SU-DHL-6 (cell line): ENCODE measurements at regions not wholly inside any gene's neighbourhood (a gene's known extent, or its start where the extent isn't known, plus 50 kb on each side); places are given as distances from the start of the nearest gene placed in this dataset.
A peak's percentile ranks its signal among the peaks of the same experiment; 100 is the strongest.

Experiments
- H2AFZ ChIP-seq: fragments of 200-600 bp; sonication (generic); 2 replicates; pipeline ENCODE4 v1.6.1; 2014; ENCODE audit warnings: low read depth, mild to moderate bottlenecking, moderate library complexity, mixed read lengths, antibody characterized with exemption, low read length; ENCODE audit not compliant: severe bottlenecking
- H3F3A ChIP-seq: fragments of 200-600 bp; shearing (Covaris generic); 2 replicates; pipeline ENCODE4 v1.6.0; 2016; ENCODE audit warnings: antibody characterized with exemption, mild to moderate bottlenecking; ENCODE audit not compliant: insufficient read depth
- H3K27ac ChIP-seq: fragments of 200-600 bp; sonication (generic); 2 replicates; pipeline ENCODE4 v1.5.1; 2016; ENCODE audit warnings: low read depth, mild to moderate bottlenecking, low read length, moderate library complexity, mixed read lengths
- H3K27me3 ChIP-seq: fragments of 200-600 bp; sonication (generic), shearing (Covaris generic); 2 replicates; pipeline ENCODE4 v1.6.0; 2014; ENCODE audit warnings: mild to moderate bottlenecking, low read length
- H3K36me3 ChIP-seq: fragments of 200-600 bp; sonication (generic); 2 replicates; pipeline ENCODE4 v1.6.1; 2014; ENCODE audit warnings: mild to moderate bottlenecking, low read length, mixed read lengths
- H3K4me2 ChIP-seq: fragments of 300-600, 200-600 bp; shearing (Covaris generic), sonication (generic); 2 replicates; pipeline ENCODE4 v1.6.0; 2014; ENCODE audit warnings: low read length, low read depth, mild to moderate bottlenecking; ENCODE audit not compliant: poor library complexity, severe bottlenecking
- H3K4me3 ChIP-seq: fragments of 200-600 bp; sonication (generic); 2 replicates; pipeline ENCODE4 v1.5.1; 2014; ENCODE audit warnings: antibody characterized with exemption, low read length, mild to moderate bottlenecking, mixed read lengths; ENCODE audit not compliant: insufficient read depth, poor library complexity, severe bottlenecking
- H3K79me2 ChIP-seq: fragments of 200-600 bp; sonication (generic); 2 replicates; pipeline ENCODE4 v1.6.1; 2014; ENCODE audit warnings: mild to moderate bottlenecking, low read length, moderate library complexity; ENCODE audit not compliant: insufficient read depth
- H3K9ac ChIP-seq: fragments of 200-600 bp; sonication (generic); 2 replicates; pipeline ENCODE4 v1.7.0; 2014; ENCODE audit warnings: mild to moderate bottlenecking, low read length
- H3K9me2 ChIP-seq: fragments of 200-600 bp; sonication (generic); replicated peaks from 2 replicates; pipeline ENCODE4 v1.6.1; 2014; ENCODE audit warnings: low read length; ENCODE audit not compliant: insufficient read depth
- H3K9me3 ChIP-seq: fragments of 200-600 bp; sonication (generic); 2 replicates; pipeline ENCODE4 v1.6.1; 2014; ENCODE audit warnings: low read length, mixed read lengths; ENCODE audit not compliant: insufficient read depth
- H4K20me1 ChIP-seq: fragments of 200-600 bp; sonication (generic); 2 replicates; pipeline ENCODE4 v1.6.1; 2014; ENCODE audit warnings: low read depth, mild to moderate bottlenecking, antibody characterized with exemption, low read length, moderate library complexity, mixed read lengths
- EZH2phosphoT487 ChIP-seq: fragments of 200-600 bp; sonication (generic), shearing (Covaris generic); conservative IDR thresholded peaks from 2 replicates; pipeline ENCODE4 v1.6.1; 2018; ENCODE audit warnings: mild to moderate bottlenecking, antibody characterized with exemption, low read length, moderate library complexity, mixed read lengths
- TF ChIP-seq, protein P1 (sequence below): fragments of 200-600 bp; sonication (generic); IDR thresholded peaks from one replicate; pipeline ENCODE4 v1.5.1; 2017; ENCODE audit warnings: antibody characterized with exemption, mild to moderate bottlenecking, low read length, moderate library complexity; ENCODE audit not compliant: insufficient read depth, poor library complexity, severe bottlenecking

DNA sequence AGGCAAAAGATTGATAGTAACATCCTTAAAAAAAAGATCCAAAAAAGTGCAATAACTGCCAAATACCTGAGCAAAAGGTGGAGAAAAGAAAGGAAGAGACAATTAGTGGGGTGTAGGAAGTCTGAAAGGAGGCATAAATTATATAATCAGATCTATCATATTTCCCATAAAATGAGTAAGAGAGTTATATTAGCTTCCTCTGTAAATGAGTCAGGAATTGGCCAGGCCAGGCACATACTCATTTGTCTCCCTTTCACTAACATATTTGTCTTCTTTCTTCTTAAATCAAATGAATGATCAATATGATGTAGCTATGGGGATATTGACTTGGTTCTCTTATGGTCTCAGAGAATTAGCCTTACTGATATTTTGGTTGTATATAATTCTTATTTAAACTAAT is 292.3 kb upstream of the CADM2 start:
- H3K9me3 ChIP-seq = no peaks in the 10 kb centered on the region
- TF ChIP-seq, protein P1, sequence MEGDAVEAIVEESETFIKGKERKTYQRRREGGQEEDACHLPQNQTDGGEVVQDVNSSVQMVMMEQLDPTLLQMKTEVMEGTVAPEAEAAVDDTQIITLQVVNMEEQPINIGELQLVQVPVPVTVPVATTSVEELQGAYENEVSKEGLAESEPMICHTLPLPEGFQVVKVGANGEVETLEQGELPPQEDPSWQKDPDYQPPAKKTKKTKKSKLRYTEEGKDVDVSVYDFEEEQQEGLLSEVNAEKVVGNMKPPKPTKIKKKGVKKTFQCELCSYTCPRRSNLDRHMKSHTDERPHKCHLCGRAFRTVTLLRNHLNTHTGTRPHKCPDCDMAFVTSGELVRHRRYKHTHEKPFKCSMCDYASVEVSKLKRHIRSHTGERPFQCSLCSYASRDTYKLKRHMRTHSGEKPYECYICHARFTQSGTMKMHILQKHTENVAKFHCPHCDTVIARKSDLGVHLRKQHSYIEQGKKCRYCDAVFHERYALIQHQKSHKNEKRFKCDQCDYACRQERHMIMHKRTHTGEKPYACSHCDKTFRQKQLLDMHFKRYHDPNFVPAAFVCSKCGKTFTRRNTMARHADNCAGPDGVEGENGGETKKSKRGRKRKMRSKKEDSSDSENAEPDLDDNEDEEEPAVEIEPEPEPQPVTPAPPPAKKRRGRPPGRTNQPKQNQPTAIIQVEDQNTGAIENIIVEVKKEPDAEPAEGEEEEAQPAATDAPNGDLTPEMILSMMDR = no peak
- TF ChIP-seq EZH2phosphoT487 = no peak
- H2AFZ ChIP-seq = no peak overlapping the region
- H3K27ac ChIP-seq = no peak overlapping the region
- no peaks in the 10 kb centered on the region for H3K27me3 ChIP-seq
- H3K4me2 ChIP-seq = no peak overlapping the region
- H3K79me2 ChIP-seq = no peaks in the 10 kb centered on the region
- H4K20me1 ChIP-seq = no peaks in the 10 kb centered on the region
- H3K36me3 ChIP-seq = no peaks in the 10 kb centered on the region
- H3K9me2 ChIP-seq = no peaks in the 10 kb centered on the region
- H3K4me3 ChIP-seq = no peak overlapping the region
- no peak overlapping the region for H3K9ac ChIP-seq
- H3F3A ChIP-seq = no peaks in the 10 kb centered on the region

- Histone ChIP-seq H3K9me3 (no peaks in the 10 kb centered on the region), H3K9me2 (no peaks in the 10 kb centered on the region), H2AFZ (no peak overlapping the region), H4K20me1 (no peaks in the 10 kb centered on the region), H3F3A (no peaks in the 10 kb centered on the region), H3K9ac (no peak overlapping the region), H3K4me2 (no peak overlapping the region), H3K27ac (no peak overlapping the region), H3K27me3 (no peaks in the 10 kb centered on the region), H3K79me2 (no peaks in the 10 kb centered on the region), H3K36me3 (no peaks in the 10 kb centered on the region), H3K4me3 (no peak overlapping the region)
- no peak for TF ChIP-seq EZH2phosphoT487
Measured at GRCh38 chr3:84679211-84679610, 279.6 kb upstream of the CADM2 start.

DNA sequence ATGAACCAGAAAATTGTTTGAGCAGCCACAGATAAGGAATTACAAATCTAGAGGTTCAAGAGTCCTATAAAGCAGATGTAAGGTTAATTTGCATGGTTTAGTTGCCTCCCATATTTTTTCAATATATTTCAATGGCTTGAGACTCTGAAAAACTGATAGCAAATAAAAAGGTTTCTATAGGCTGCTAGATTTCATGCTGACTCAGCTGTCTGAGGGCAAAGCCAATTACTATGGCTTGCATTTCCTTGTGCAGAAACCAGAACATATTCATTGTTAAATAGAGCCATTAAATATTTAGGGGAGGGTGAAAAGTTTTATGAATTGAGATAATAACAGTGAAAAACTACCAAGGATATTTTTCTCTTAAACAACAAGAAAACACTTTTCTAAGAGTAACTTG is 278.1 kb upstream of the CADM2 start:
- H3K9ac ChIP-seq = no peak overlapping the region
- no peak overlapping the region for H3K27ac ChIP-seq
- no peaks in the 10 kb centered on the region for H3K27me3 ChIP-seq
- H3K4me2 ChIP-seq = no peak overlapping the region
- H3K9me2 ChIP-seq = no peaks in the 10 kb centered on the region
- no peaks in the 10 kb centered on the region for H3K79me2 ChIP-seq
- H4K20me1 ChIP-seq = no peaks in the 10 kb centered on the region
- TF ChIP-seq EZH2phosphoT487 = no peak
- TF ChIP-seq, protein P1 = no peak
- H3K4me3 ChIP-seq = no peak overlapping the region
- H3F3A ChIP-seq = no peaks in the 10 kb centered on the region
- H3K9me3 ChIP-seq = no peaks in the 10 kb centered on the region
- no peaks in the 10 kb centered on the region for H3K36me3 ChIP-seq
- no peak overlapping the region for H2AFZ ChIP-seq

DNA sequence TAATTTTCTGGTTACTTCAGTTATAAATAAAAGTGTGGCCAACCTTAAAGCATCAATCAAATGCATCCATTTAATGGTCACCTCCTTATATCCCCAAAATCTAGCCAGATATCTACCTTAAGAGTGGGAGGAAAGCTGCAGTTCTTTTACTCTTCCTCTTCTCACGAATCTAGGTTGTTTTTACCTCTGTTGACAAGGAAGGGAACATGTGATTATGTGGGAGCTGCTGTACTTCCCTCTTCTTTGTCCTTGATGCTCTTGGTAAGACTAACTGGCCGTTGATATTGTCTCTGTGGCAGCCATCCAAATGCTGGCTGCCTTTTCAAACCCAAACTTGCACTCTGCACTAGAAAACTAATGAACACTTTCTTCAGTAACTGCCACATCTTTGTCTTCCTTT is 275.3 kb upstream of the CADM2 start:
- Histone ChIP-seq H3K79me2 (no peaks in the 10 kb centered on the region), H3K9me3 (no peaks in the 10 kb centered on the region), H4K20me1 (no peaks in the 10 kb centered on the region), H3K36me3 (no peaks in the 10 kb centered on the region), H2AFZ (peak overlapping the region; percentile 12), H3K27me3 (no peaks in the 10 kb centered on the region), H3F3A (no peaks in the 10 kb centered on the region), H3K9ac (no peak overlapping the region), H3K4me3 (no peak overlapping the region), H3K9me2 (no peaks in the 10 kb centered on the region), H3K4me2 (no peak overlapping the region), H3K27ac (no peak overlapping the region)
- TF ChIP-seq, protein P1 = no peak
- TF ChIP-seq EZH2phosphoT487 = no peak
